Mucosa of gallbladder (tissue), 1 donor: ENCODE measurements at regions not wholly inside any gene's neighbourhood (a gene's known extent, or its start where the extent isn't known, plus 50 kb on each side); places are given as distances from the start of the nearest gene placed in this dataset.

Source experiments
- DNase-seq: peaks from one replicate; pipeline ENCODE4 v3.0.0-alpha.2; 2020; ENCODE audit warnings: low spot score
- donor health status: DM: no; HTN: no; CAD: no.

GRCh38 chr15:70328679-70329115 lies 231.0 kb upstream of the TLE3 start:
- DNase-seq: no peak

GRCh38 chr15:70327856-70328678 lies 230.3 kb upstream of the TLE3 start:
- peak; percentile 57 for DNase-seq

- no peak for DNase-seq
These were observed 229.7 kb upstream of the TLE3 start for GRCh38 chr15:70327328-70327855.

DNA sequence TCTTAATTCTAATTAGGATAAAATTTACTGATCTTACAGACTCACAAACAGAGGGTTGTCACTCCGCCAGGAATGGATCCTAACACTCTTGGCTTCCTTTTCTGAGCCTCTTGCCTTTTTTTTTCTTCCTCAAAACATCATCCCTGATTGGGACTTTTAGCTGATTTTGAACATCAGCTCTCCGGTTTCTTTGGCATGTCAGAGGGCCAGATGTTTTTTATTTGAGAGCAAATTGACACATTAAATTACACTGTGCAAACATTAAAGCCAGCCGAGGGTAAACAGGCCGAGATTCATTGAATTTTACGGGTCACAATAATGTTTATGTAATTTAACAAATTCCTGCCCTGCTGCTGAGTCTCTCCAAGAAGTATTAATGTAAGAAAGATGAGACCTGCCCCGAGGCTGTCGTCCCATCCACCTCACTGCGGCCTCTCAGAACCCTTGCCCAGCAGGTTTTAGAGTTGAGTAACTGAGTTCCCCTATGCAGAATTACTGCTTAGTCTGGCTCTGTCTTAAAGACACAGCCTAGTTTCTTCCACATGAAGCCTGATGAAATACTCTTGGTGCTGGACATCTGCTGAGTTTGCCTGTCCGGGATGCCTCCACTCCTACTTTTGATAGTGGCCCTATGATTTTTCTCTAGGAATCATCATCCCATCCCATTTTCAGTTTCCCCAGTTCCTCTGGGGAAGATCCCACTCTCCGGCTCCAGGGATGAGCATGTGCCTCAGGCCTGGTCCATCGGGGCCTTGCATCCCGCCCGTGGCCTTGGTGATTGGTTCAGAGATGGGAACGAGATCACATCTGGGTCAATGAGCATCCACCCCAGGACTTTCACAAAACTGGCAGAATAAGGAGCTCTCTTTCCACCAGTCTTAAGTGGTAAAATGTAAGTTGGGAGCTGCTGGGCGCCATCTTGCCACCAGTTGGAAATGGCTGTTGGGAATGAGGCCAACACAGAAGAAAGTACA lies 226.6 kb upstream of the TLE3 start:
- DNase-seq: no peak

- DNase-seq: no peak
These were observed 225.6 kb upstream of the TLE3 start for GRCh38 chr15:70323111-70323851.

DNA sequence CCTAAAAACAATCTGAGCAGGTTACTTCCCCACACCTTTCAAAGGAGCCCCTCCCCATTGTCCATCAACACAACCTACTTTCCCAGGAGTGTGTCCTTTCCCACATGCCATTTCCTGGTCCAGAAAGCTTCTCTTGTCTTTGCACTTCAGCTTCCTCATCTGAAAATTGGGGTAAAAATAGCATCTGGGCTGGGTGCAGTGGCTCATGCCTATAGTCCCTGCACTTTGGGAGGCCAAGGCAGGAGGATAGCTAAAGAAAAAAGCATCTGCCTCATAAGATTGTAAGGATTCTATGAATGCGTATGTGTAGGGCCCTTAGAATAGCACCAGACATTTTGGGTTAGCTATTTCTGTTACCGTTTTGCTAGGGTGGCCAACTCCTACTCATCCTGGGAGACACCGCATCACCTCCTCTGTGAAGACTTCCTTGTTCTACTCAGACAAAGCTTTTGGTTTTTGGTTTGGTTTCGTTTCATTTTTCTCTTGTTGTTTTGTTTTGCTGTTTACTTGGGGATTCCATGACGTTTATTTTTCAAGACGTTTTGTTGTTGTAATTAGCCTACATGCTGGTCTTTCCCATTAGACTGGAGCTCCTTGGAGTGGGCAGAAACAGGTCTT lies 224.4 kb upstream of the TLE3 start:
- DNase-seq: no peak

GRCh38 chr15:70321172-70321819 lies 223.6 kb upstream of the TLE3 start:
- no peak for DNase-seq

DNA sequence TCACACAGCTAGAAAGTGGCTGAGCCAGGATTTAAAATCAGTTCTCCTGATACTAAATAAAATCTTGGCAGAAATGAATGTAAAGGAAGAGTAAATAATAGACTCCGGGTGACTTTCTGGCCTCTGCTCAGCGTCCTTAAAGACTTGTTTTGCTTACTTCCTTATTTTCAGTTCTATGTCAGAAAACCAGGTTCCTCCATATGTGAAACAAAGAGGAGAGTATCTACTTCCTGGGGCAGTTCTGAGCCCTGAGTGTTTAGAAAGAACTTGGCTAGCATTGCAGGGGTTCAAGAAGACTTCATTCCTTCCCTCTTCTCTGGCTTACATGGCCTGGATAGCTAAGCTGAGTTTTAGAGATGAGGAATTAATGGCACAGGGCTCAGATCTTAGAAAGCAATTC lies 222.8 kb upstream of the TLE3 start:
- no peak for DNase-seq

- no peak for DNase-seq
These were observed 222.4 kb upstream of the TLE3 start for GRCh38 chr15:70320077-70320476.

DNA sequence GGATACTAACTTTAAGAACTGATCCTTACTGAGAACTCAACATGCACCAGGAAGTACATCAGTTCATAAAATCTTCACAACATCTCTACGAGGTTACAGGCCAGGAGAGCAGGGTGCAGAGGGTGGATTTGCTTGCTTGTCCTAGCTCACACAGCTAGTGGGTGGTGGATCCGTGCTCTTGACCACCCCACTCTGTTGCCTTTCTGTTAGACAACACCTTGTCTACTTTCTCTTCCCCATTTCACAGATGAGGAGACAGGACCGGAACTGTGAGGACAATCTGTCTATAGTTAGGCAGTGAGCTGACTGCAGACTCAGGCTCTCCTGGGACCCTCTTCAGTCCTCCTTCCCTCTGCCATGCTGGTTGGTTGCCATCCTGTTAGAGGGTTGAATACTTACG lies 221.7 kb upstream of the TLE3 start:
- DNase-seq: no peak

- no peak for DNase-seq
These were observed 221.1 kb upstream of the TLE3 start for GRCh38 chr15:70318594-70319465.

GRCh38 chr15:70316059-70316600 lies 218.4 kb upstream of the TLE3 start:
- DNase-seq: no peak

DNA sequence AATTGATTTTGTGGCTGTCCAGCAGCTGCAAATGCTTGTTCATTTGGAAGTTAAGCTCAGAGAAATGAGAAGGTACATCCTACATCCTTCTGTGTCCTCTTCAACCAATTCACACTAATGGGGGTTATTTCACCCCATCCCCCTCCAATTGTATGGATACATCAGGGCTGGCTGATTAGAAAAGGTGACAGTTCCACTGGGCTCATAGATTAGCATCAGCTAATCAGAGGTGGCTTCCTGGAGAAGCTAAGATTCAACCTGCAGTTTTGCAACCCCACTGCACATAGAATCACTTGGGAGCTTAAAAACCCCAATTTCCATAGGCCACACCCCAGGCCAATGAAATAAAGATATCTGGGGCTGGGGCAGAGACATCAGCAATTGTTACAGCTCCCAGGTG lies 217.7 kb upstream of the TLE3 start:
- no peak for DNase-seq

DNA sequence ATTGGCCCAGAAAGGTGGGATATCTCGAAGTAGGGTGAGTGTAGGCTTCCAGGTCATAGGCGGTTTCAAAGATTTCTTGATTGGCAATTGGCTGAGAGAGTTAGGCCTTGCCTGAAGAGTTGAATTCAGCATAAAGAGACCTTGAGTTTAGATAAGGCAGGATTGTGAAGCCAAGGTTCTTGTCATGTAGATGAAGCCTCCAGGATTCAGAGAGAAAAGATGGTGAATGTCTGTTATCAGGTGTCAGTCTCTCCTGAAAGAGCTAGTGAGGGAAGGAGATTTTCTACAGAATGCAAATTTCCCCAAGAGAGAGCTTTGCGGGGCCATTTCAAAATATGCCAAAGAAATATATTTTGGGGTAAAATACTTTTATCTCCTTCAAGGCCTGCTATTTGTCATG lies 217.0 kb upstream of the TLE3 start:
- DNase-seq: no peak

GRCh38 chr15:70314018-70314354 lies 216.3 kb upstream of the TLE3 start:
- no peak for DNase-seq

GRCh38 chr15:70313099-70314017 lies 215.6 kb upstream of the TLE3 start:
- no peak for DNase-seq

GRCh38 chr15:70311821-70312220 lies 214.1 kb upstream of the TLE3 start:
- DNase-seq: no peak

GRCh38 chr15:70309716-70310115 lies 212.0 kb upstream of the TLE3 start:
- no peak for DNase-seq
